ENCODE measurements at regions not wholly inside any gene's neighbourhood (a gene's known extent, or its start where the extent isn't known, plus 50 kb on each side); places are given as distances from the start of the nearest gene placed in this dataset.
A peak's percentile ranks its signal among the peaks of the same experiment; 100 is the strongest.
"Not testable (repeated sequence)": the region's sequence is repeated elsewhere in the genome, so short reads cannot be mapped to it uniquely, and the experiment has no call there.

DNA sequence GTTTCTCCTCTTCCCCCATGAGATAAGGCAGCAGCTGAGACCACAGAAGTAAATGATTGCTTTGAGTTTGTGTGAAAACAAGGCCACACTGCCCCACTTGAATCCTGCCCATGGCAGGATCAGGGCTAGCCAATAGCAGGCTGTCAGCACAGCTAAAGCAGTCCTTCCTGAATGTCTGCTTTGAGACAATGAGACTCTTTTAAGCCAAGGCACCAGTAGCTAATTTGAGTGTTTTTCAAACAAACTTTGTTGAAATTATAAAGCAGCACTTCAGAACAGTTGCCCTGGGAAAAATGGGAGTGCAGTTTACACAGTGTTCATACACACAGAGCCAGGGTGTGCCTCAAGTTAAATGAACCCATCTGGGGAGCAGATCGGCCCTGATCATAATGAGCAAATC is 103.5 kb upstream of the OR5AK2 start:
- H3K4me3 ChIP-seq (ENCODE audit: low read length) = no peak overlapping the region
- no peak for DNase-seq (ENCODE audit: low read depth, low spot score)

DNA sequence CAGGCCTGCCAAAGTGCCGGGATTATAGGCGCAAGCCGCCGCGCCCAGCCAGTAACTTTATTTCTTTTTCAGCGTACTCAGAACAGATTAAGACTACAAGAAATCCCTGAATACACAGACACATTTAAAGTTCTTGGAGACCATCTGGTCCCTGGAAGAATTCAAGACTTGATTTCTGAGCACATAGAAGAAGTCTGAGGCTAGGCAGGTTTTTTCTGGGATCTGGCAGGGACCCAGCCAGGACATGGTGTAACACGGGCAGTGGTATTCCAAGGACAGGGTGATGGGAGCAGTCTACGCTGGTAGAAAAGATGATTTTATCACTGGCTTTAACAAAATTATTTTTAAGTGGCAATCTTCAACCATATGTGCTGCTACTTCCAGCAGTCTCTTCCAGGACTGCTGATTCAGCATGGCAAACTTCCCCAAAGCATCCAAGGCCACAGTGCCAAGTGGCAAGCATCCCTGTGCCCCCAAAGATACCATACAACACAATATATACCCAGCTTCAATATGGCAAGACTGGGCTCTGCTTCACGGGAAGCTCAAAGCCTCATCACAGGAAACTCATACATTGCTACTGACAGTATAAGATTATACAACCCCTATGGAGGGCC is 105.2 kb upstream of the OR5AK2 start:
- H3K4me3 ChIP-seq (ENCODE audit: low read length) = no peak overlapping the region
- DNase-seq (ENCODE audit: low read depth, low spot score) = no peak

DNA sequence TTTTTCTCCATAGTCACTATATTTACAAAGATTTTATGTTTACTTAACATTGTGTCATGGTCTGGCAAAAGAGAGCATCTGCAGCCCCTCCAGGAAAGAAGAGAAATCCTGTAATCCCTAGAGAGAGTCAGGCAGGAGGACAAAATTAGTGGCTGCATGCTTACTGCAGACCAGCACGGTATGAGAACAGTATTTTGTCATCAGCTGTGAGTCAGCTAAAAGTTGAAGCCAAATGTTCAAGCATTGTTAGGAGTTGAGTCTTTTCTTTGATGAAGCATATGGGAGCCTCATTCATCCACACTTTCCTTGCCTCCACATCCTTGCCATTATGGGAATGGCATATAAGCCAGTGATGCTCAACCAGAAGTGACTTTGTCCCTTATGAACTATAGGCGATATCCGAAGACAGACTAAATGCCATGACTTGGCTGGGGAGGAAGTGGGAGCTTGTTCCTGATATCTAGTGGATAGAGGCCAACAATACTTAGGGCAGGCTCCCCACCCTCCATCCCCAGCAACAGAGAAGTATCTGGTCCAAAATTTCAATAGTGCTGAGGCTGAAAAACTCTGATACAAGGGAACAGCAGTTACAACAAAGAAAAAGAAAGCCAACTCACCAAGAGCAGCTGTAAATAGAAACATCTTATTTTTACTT is 112.0 kb upstream of the OR5AK2 start:
- DNase-seq (ENCODE audit: low read depth, low spot score) = no peak

DNA sequence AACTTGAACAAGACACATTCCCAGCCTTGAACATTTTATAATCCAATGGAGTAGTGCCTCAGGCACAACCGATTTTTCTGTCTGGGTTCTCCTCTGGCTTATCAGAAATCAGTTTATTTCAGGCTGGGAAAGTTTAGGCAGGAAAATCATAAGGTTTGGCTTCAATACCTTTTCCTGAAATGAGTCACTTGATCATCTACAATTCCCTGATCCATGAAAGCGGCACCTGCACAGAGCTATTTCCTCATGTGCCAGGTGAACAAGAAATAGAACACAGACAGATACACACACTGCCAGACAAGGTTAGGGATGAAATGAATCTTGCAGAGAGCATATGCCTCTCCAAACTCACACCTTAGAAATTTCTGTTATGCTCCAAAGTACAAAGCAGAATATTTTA is 106.7 kb upstream of the OR9G4 start:
- DNase-seq (ENCODE audit: low read depth, low spot score) = no peak
- H3K4me3 ChIP-seq (ENCODE audit: low read length) = no peak overlapping the region

More for the DNA sequence above, 112.0 kb upstream of the OR5AK2 start:
- H3K4me3 ChIP-seq (ENCODE audit: low read length) = no peak overlapping the region

DNA sequence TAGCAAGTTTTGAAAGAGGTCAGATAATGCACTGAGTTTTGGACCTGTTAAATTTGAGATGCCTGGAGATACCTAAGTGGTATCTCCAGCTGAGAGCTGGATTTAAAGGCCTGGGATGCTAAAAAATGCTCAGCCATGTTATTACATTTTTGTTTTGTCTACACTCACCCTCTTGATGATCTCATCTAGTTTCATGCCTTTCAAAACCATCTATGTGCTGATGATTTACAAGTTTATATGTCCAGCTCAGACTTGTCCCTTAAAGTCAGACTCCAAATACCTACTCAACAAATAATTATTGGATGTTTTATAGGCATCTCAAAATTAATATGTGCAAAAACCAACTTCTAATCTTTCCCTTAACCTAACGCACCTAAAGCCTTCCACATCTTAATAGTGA is 103.6 kb upstream of the OR9G4 start:
- no peak overlapping the region for H3K4me3 ChIP-seq (ENCODE audit: low read length)
- no peak for DNase-seq (ENCODE audit: low read depth, low spot score)

DNA sequence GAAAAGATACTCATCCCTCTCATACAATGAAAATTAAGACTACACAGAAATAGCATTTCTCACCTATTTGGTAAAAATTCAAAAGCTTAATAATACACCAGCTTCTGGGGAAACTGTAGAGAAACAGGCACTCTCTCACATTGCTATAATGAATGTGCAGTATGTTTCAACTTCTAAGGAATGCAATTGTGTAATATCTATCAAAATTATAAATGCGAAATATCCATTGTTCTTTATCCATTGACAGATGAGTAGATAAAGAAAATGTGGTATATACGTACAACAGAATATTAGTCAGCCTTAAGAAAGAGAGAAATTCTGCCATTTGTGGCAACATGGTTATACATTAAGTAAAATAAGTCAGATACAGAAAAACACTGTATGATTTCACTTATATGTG is 101.4 kb upstream of the OR9G4 start:
- no peak for DNase-seq (ENCODE audit: low read depth, low spot score)
- H3K4me3 ChIP-seq (ENCODE audit: low read length) = no peak overlapping the region

DNA sequence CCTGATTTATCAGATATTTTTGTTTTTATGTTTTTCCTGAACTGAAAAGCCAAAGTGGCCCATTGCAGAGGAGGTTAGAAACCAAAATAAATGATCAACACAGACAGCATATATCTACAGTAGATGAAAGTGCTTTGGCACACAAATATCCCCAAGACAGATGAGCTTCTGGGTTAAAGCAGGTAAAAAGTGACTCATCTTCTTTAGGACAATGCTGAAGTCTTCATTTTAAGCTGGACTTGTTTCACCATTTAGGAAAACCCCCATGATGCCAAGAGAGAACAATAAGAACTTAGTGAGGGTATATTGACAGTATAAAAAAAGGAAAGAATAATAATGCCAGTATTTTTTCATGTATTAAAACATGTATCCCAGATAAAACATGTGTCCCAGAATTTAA is 100.8 kb upstream of the OR9G4 start:
- H3K4me3 ChIP-seq (ENCODE audit: low read length) = no peak overlapping the region

DNA sequence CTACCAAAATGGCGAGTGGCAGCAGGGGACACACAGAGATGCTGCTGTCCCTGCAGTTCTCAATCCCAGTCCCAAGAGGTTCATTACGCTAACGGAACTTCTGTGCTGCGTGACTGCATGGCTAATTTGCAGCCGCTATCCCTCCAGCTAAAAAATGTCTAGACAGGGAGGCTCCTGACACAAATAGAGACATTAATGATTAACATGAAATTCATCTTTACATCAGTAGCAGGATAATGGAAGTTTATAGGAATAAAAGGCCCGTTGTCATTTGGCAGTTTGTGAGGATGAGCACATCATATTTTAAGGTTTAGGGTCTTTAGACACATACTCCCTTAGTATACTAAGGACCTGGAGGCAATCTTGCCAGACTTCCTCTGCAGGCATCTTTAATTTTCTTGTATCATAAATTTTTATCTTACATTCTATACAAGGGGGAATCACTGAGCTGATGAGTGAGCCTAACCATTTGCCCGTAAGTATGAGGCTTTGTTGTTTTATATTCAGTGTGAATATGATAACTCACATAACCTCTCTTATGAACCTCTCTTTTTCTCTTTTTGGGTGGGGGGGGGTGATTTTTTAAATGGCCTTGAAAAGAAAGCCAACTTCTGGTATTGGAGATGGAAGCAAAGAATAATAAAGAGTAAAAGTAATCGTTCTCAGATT is 99.8 kb upstream of the OR9G4 start:
- no peak for DNase-seq (ENCODE audit: low read depth, low spot score)
- no peak overlapping the region for H3K4me3 ChIP-seq (ENCODE audit: low read length)

More for the DNA sequence above, 100.8 kb upstream of the OR9G4 start:
- no peak for DNase-seq (ENCODE audit: low read depth, low spot score)

DNA sequence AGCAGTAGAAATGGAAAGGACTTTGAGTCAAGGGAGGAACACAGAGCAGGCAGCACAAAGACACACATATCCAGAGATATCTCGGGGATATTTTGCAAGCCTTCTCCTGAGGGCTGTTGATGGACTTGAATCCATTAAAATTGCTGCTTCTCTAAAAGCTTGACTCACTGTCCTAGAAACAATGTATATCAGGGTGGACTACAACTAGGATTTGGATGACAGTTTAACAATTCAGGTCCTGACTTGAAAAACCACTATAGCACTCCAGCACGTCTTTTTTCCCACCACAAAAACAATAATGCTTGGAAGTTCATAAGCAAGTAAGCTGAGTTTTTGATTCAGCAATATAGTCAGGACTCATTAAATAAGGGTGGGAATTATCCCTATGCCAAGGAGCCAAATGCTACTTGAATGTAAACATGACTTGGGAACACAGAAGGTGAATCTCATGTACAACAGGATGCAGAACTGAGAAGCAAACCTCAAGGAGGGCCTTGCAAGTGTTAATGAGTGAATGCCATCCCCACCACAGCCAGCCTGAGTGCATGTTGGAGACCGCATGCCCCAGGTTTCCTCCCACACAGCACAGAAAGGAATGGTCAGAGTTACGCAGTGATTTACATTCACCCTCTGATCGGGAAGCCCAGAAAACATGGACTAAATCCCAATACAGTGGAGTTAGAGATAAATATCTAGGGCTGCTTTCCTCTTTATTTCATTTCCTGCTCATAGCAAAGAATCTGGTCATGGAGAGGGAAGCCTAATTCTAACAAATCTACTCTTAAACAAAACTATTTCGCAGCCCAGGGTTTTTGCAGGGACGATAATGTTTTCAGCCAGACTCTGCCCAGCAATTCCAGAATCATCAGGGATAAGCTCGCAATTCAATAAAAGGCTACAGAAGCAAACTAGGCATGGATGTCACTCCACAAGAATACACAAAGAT is 98.4 kb upstream of the OR9G4 start:
- H3K4me3 ChIP-seq (ENCODE audit: low read length) = no peak overlapping the region
- no peak for DNase-seq (ENCODE audit: low read depth, low spot score)

DNA sequence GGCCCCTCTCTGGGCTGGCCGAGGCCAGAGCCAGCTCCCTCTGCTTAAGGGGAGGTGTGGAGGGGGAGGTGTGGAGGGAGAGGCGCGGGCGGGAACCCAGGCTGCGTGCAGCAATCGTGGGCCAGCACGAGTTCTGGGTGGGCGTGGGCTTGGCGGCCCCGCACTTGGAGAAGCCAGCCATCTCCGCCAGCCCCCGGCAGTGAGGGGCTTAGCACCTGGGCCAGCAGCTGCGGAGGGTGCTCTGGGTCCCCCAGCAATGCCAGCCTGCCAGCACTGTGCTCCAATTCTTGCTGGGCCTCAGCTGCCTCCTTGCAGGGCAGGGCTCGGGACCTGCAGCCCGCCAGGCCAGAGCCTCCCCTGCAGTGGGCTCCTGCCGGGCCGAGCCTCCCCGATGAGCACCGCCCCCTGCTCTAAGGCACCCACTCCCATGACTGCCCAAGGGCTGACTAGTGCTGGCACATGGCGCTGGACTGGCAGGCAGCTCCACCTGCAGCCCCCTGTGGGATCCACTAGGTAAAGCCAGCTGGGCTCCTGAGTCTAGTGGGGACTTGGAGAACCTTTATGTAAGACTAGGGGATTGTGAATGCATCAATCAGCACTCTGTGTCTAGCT is 96.7 kb upstream of the OR9G4 start:
- H3K4me3 ChIP-seq (ENCODE audit: low read length) = no peak overlapping the region
- DNase-seq (ENCODE audit: low read depth, low spot score) = no peak

DNA sequence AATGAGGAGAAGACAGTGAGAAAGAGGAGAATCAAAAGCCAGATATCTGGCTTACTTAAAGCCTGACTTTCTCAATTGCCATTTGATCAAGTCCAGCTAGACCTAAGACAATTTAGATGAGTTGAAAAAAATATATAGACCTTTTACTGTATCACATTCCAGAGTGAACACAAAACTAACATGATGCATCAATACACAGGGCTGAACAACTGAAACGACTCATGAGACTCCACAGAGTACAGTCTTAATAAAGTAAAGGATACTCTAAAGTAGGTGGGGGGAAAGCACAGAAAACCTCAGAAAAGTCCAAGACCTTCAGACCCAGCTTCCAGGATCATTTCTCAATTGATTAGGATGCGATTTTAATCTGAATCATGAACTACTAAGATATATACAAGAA is 95.3 kb upstream of the OR9G4 start:
- no peak overlapping the region for H3K4me3 ChIP-seq (ENCODE audit: low read length)
- no peak for DNase-seq (ENCODE audit: low read depth, low spot score)

DNA sequence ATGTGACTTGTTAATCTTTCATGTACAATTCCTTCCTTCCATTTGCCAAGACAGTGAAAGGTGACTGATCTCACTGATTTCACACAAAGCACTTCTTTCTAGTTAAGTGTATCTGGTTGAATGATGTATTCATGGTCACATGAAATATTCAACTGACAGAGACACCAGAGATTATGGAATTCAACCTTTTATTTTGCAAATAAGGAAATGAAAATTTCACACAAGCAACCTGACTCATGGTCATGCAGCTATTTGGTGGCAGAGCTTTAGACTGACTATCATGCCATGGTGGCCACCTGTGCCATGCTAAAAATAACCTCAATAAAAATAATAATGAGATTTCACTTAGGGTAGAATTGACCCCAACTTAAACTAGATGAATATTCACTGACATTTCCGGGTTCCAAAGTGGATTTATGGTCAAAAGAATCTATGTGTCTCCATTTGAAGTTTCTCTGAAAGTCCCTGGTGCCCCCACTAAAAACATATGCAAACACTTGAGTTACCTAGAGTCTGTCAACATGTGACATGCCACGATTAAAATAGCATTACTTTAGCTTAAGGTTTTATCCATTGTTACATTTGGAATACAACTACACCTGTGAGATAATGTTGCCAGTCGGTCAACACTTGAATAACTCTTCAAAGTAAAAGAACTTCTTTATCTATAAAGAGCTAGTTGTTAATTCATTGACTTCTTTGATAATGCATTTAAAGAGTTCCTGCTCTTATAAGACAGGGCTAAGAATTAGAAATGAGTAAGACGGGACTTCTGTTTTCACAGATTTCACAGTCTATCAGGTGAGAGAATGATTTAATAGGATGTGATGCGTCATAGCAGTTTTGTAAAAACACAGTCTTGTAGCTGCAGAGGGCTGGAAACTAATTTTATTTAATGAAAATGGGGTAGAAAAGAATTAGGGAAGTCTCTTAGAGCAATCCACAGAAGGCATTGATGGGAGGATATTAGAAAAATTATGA is 94.6 kb upstream of the OR9G4 start:
- no peak overlapping the region for H3K4me3 ChIP-seq (ENCODE audit: low read length)
- DNase-seq (ENCODE audit: low read depth, low spot score) = no peak

DNA sequence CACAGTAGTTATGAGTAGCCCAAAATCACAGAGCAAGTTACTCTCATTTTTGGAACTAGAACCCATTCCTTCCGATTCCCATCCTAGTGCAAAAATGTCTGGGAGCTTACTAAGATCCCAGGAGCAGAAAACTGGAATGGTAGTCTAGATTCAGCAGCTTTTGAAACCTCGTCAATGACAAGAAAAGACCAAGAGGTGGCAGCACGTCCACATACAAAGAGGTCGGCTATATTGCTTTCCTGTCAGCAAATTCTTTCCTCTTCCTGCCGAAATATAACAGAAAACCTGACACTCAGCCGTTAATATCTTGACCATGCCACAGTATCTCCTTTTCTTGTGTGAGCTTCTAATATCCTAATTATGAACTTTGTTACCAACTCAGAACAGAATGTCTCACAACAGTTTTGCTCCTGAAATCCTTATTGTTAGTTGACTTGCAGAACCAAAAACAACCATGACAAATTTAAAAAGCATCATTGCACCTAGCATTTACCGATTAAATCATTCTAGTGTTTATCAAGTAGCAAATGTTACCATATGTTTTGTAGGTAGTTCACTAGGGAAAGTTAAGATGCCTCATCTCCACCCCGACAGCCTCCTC is 92.8 kb upstream of the OR9G4 start:
- no peak overlapping the region for H3K4me3 ChIP-seq (ENCODE audit: low read length)
- peak; percentile 56 for DNase-seq (ENCODE audit: low read depth, low spot score)

DNA sequence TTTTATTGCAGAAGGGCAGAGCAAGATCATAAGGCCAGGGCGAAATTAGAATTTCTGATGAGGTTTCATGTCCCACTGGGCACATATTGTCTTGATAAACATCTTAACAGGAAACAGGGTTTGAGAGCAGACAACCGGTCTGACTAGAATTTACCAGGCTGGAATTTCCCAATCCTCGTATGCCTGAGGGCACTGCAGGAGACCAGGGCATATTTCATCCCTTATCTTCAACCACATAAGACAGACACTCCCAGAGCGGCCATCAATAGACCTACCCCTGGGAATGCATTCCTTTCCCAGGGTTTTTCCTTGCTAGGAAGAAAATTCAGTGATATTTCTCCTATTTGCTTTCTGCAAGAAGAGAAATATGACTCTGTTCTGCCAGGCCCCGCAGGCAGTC is 78.9 kb upstream of the OR9G4 start:
- not testable (repeated sequence) for H3K4me3 ChIP-seq (ENCODE audit: low read length); DNase-seq (ENCODE audit: low read depth, low spot score)

DNA sequence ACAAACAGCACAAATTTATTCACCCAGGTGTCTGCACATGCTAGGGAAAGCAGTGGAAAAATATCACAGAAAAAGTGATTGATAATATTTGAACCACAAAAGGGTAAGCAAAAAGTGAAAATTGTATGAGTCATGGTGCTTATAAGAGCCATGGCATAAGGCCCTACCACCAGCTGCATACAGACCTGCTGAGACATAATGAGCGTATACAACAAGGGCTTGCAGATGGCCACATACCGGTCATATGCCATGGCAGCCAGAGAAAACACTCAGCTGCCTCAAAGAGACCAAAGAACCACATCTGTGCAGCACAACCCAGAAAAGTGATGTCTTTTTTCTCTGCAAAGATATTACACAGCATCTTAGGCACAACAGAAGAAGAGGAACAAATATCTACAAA is 71.4 kb upstream of the OR9G4 start:
- DNase-seq (ENCODE audit: low read depth, low spot score) = peak; percentile 57
- no peak overlapping the region for H3K4me3 ChIP-seq (ENCODE audit: low read length)

DNA sequence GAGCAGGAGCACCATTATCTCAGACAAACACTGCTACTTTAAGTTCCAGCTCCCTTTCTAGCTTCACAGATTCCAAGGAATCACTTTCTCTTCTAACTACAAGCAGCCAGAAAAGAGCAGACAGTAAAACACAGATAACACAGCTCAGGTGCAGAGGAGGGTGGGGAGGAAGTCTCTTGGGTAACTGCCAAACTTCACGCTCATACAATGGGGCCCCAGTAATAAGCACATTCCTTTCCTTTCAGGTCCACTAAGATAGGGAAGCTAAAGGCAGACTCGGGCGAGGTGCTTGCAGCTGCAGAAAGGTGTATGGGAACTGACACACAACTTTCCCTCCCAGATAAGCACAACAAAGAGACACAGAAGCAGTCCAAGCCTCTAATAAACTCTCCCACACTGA is 69.2 kb upstream of the OR9G4 start:
- DNase-seq (ENCODE audit: low read depth, low spot score) = peak; percentile 58
- H3K4me3 ChIP-seq (ENCODE audit: low read length) = no peak overlapping the region

DNA sequence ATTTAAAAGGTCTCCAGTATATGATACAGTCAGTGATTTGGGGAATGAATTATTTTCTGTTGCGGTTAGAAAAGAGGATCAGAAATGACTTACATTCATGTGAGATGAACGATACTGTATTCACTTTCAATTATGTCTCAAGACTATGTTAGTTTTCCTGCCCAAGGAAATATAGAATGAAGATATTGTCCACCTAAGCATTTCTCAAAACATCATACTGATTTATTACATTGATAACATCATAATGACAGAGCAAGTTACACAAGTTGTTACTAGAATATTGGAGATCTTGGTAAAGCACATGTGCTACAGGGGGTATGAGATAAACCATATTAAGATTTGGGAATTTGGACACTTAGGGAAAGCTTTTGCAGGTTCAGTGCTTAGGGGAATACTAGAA is 67.8 kb upstream of the OR9G4 start:
- DNase-seq (ENCODE audit: low read depth, low spot score) = no peak
- H3K4me3 ChIP-seq (ENCODE audit: low read length) = no peak overlapping the region

DNA sequence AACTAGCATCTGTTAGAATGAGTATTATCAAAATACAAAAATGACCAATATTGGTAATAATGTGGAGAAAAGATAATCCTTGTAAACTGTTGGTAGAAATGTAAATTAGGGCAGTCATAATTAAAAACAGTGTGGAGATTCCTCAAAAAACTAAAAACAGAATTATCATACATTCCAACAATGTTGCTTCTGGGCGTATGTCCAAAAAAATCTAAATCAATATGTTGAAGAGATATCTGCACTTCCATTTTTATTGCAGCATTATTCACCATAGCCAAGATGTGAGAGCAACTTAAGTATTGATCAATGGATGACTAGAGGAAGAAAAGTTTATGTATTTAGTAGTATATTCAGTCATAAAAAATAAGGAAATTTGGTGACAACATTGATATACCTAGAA is 59.8 kb upstream of the OR9G4 start:
- no peak overlapping the region for H3K4me3 ChIP-seq (ENCODE audit: low read length)
- no peak for DNase-seq (ENCODE audit: low read depth, low spot score)
